ENCODE measurements at regions not wholly inside any gene's neighbourhood (a gene's known extent, or its start where the extent isn't known, plus 50 kb on each side); places are given as distances from the start of the nearest gene placed in this dataset.

DNA sequence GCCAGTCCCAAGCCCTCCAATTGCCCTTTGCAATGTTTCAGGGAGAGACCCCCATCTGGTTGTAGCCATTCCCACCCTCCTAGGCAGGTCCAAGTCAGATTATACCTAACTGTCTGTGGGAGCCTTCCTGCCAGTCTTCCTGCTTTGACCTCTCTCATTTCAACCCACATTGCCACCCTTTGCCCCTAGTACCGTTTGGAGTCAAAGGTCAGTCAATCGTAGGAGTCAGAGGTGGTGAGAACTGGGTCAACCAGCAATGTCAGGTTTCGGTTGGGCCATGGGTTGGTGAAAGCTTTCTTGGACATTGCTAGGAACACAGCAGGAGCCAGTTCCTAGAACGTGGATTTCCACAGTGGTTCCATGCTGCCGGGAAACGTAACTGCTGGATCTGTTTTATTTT, 269.4 kb upstream of the GHITM start:
- H3K27ac Mint-ChIP-seq = no peak overlapping the region
- no peak for DNase-seq
- no peaks in the 10 kb centered on the region for H3K27me3 Mint-ChIP-seq

DNA sequence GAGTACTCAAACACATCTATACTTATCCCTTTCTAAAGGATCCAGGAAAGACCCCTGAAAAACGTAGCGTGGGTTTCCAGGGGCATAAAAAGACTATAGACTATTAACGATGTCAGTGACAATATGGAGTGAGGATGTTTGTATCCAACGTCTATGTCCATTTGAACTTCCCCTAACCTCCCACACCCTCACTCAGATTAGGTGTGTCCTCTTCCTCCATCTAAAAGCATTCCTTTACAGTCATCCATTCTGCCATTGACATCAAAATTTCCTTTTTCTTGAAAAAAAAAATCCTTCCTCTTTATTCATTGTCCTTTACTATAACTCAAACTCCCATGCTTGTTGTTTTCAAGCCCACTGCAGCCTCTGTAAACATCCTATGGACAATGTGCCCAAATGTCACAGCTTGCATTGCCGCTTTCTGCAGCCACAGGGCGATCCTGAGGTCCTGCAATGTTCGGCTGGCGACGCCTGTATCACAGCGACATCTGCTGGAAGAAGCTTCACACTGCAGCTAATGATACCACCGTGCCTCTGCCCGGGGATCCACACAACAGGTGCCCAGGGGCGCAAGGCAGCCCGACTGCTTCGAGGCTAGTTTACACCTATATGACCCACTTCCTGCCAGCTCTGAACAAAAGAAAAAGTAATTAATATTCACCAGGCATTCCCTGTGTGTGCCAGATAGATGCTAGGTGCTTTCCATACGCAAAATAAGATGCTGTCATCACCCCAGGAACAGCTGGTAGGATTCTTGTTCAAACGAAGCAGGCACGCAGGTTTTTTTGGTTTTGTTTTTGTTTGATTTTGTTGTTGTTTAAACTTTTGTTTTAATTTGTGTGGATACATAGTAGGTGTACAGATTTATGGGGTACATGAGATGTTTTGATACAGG, 267.9 kb upstream of the GHITM start:
- no peaks in the 10 kb centered on the region for H3K36me3 Mint-ChIP-seq (ENCODE audit: low read depth)
- no peaks in the 10 kb centered on the region for H3K4me1 Mint-ChIP-seq (ENCODE audit: low read depth)
- no peaks in the 10 kb centered on the region for H3K9me3 Mint-ChIP-seq
- H3K27me3 Mint-ChIP-seq = no peaks in the 10 kb centered on the region
- DNase-seq = peak; percentile 60
- H3K27ac Mint-ChIP-seq = no peak overlapping the region
- no peak overlapping the region for H3K4me3 Mint-ChIP-seq

More for the DNA sequence above, 269.4 kb upstream of the GHITM start:
- H3K36me3 Mint-ChIP-seq (ENCODE audit: low read depth) = no peaks in the 10 kb centered on the region
- no peaks in the 10 kb centered on the region for H3K4me1 Mint-ChIP-seq (ENCODE audit: low read depth)
- H3K9me3 Mint-ChIP-seq = no peaks in the 10 kb centered on the region
- H3K4me3 Mint-ChIP-seq = no peak overlapping the region

DNA sequence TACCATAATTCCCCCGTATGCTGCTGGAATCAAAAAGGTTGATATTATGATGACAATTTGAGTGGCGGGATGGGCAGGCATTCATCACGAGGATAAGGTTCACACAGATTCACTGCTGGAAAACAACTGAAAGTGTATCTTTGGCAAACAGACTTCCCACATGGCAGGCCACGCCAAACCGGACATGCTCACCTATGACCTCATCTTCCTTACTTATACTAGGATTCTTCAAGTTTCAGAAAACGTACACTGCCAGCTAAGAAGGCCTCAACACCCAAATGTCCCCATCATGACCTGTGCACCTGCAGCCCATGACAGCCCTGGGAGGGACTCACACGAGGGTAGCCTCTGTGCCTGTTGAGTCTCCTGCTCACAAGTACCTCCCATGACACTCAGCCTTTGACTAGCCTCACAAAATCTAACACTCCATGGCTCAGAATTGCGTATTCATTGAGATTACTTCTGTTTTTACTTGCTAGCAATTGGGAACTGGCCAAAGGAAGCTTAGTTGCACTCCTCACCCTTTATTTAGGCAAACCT, 259.0 kb upstream of the GHITM start:
- Mint-ChIP-seq H3K9me3 (no peaks in the 10 kb centered on the region), H3K4me3 (no peak overlapping the region), H3K27ac (no peak overlapping the region), H3K27me3 (no peaks in the 10 kb centered on the region), H3K4me1 (ENCODE audit: low read depth) (no peaks in the 10 kb centered on the region), H3K36me3 (ENCODE audit: low read depth) (no peaks in the 10 kb centered on the region)
- DNase-seq = no peak

DNA sequence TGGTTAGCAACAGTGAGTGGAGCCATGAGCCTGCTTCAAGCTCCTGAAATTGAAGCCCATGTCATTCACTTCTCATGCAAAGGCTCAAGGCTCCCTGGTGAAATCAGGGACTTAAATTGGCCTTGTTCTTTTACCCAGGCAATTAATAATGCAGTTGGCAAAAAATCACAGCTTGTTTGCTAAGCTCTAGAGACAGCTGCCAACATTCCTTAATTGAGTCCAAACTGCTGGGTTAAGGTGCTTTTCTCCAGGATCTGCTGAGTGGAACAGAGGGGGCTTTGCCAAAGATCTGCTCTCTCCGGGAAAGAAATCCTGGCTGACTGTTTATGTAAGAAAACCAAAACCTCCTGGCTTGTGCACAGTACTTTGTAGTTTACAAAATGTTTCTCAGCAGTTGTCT, 257.6 kb upstream of the GHITM start:
- H3K27me3 Mint-ChIP-seq = no peaks in the 10 kb centered on the region
- no peaks in the 10 kb centered on the region for H3K4me1 Mint-ChIP-seq (ENCODE audit: low read depth)
- no peaks in the 10 kb centered on the region for H3K36me3 Mint-ChIP-seq (ENCODE audit: low read depth)
- H3K4me3 Mint-ChIP-seq = no peak overlapping the region
- no peaks in the 10 kb centered on the region for H3K9me3 Mint-ChIP-seq
- H3K27ac Mint-ChIP-seq = no peak overlapping the region
- DNase-seq = no peak

GRCh38 chr10:83886871-83887270, 252.4 kb upstream of the GHITM start:
- Mint-ChIP-seq H3K27ac (no peak overlapping the region), H3K36me3 (ENCODE audit: low read depth) (no peaks in the 10 kb centered on the region), H3K27me3 (peaks cover 8% of the 10 kb centered on the region), H3K4me1 (ENCODE audit: low read depth) (no peaks in the 10 kb centered on the region), H3K4me3 (no peak overlapping the region), H3K9me3 (no peaks in the 10 kb centered on the region)
- DNase-seq = no peak

GRCh38 chr10:83892737-83893136, 246.6 kb upstream of the GHITM start:
- DNase-seq = no peak
- Mint-ChIP-seq H3K4me3 (no peak overlapping the region), H3K9me3 (no peaks in the 10 kb centered on the region), H3K27me3 (peaks cover 9% of the 10 kb centered on the region), H3K4me1 (ENCODE audit: low read depth) (no peaks in the 10 kb centered on the region), H3K27ac (no peak overlapping the region), H3K36me3 (ENCODE audit: low read depth) (no peaks in the 10 kb centered on the region)

DNA sequence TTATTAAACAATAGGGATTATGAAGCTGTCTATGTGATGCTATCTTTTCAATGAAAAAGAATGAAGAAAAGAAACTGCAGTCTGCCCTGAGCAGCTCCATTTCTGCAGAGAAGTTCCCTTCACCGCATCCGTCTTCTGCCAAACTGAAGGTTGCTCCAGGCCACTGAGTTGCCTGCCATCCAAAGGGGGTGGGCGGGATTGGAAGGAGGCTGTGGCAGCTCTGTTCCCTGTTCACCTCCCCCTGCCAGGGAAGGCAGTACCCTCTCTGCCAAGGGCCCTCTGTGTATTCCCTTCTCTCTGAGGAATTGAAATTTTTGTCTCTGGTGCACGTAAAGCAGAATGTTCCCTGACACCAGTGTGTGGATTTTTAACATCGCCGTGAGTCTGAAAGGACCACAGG, 243.1 kb upstream of the GHITM start:
- Mint-ChIP-seq H3K27ac (no peak overlapping the region), H3K4me1 (ENCODE audit: low read depth) (no peaks in the 10 kb centered on the region), H3K9me3 (no peaks in the 10 kb centered on the region), H3K27me3 (peaks cover 5% of the 10 kb centered on the region), H3K4me3 (no peak overlapping the region), H3K36me3 (ENCODE audit: low read depth) (no peaks in the 10 kb centered on the region)
- DNase-seq = no peak

- no peaks in the 10 kb centered on the region for H3K36me3 Mint-ChIP-seq (ENCODE audit: low read depth)
- H3K27me3 Mint-ChIP-seq = peaks cover 5% of the 10 kb centered on the region
- no peak overlapping the region for H3K4me3 Mint-ChIP-seq
- DNase-seq = no peak
- H3K27ac Mint-ChIP-seq = no peak overlapping the region
- H3K9me3 Mint-ChIP-seq = no peaks in the 10 kb centered on the region
- H3K4me1 Mint-ChIP-seq (ENCODE audit: low read depth) = no peaks in the 10 kb centered on the region
These were observed 241.7 kb upstream of the GHITM start for GRCh38 chr10:83897626-83898025.

GRCh38 chr10:83908506-83908905, 230.8 kb upstream of the GHITM start:
- Mint-ChIP-seq H3K27me3 (no peaks in the 10 kb centered on the region), H3K36me3 (ENCODE audit: low read depth) (no peaks in the 10 kb centered on the region), H3K4me3 (no peak overlapping the region), H3K9me3 (no peaks in the 10 kb centered on the region), H3K27ac (no peak overlapping the region), H3K4me1 (ENCODE audit: low read depth) (no peaks in the 10 kb centered on the region)
- no peak for DNase-seq

DNA sequence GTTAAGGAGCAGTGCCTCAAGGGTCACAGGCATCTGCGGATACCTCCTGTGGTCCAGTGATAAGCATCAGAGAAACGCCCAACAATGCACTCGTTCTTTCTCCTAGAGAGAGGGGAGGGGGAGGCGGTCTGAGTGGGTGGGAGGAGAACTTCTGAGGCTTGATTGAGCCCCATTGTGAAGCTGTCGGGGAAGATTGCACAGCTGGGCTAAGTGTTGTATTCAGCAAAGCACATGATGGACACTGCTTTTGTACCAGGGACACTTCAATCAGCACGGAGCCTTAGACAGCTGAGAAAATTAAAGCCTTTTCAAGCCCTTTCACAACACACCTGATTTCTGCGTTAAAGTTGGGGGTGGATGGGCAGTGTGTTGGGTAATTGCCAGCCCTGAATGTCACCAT, 230.3 kb upstream of the GHITM start:
- Mint-ChIP-seq H3K27me3 (no peaks in the 10 kb centered on the region), H3K9me3 (no peaks in the 10 kb centered on the region), H3K4me3 (no peak overlapping the region), H3K27ac (no peak overlapping the region), H3K4me1 (ENCODE audit: low read depth) (no peaks in the 10 kb centered on the region), H3K36me3 (ENCODE audit: low read depth) (no peaks in the 10 kb centered on the region)
- DNase-seq = no peak

DNA sequence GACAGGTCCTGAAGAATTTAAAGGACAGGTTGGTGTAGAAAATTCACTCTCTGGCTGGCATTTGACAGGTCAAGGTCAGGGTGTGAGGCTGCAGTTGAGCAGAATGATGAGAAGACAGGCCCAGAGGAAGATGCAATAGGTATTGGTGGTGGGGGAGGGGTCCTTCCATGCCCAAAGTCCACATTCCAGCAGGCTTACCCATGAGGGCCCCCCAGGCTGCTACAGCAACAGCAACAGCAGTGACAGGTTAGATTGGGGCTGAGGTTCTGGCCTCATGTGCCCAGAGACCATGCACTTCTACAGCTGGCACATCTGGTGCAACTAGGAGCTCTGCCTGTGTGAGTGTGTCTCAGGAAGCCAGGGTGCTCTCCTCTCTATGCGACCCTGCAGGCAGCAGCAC, 223.5 kb upstream of the GHITM start:
- H3K9me3 Mint-ChIP-seq = no peaks in the 10 kb centered on the region

DNA sequence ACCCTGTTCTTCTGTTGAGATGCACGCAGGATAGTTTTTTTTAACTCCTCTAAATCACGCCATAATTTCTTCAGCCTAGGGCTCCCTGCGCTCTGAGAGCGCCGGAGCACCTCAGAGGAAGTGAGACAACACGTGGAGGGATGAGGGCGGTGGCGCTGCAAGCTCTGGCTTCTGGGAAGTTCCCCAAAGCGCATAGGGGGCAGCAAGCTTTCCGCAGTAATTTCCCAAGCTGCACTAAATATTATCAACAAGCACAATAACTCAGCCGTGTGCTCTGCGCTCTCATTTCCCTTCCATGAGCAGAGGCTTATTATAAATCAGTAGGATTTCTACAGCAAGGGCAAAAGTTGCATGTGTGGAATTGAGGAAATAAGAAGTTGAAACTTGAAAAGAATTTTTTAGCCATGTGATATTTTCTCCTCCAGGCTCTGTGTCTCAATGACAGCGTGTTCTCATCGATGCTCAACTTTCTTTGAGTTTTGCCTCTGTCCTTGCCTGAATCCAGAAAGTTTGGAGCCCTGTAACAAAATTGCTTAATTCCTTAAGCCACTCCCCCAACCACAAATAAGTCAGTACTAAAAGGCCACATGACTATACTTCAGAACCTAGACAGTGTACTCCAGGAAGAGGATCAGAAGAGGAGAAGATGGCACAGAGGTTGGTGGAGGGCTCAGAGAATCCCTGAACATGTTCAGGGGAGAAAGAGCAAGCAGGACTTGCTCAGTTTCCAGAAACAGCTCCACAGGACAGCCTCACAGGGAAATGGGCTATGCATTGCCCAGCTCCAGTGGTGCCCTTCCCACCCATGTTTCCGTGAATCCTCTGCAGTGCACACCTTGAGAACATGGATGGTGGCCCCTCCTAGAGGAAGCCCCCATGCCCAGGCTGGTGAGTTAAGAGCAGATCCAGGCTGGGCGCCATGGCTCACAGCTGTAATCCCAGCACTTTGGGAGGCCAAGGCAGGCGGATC, 221.5 kb upstream of the GHITM start:
- Mint-ChIP-seq H3K27me3 (peaks cover 2% of the 10 kb centered on the region), H3K4me3 (no peak overlapping the region), H3K4me1 (ENCODE audit: low read depth) (no peaks in the 10 kb centered on the region), H3K9me3 (no peaks in the 10 kb centered on the region), H3K27ac (no peak overlapping the region), H3K36me3 (ENCODE audit: low read depth) (no peaks in the 10 kb centered on the region)
- DNase-seq = no peak

More for the DNA sequence above, 223.5 kb upstream of the GHITM start:
- Mint-ChIP-seq H3K4me3 (no peak overlapping the region), H3K4me1 (ENCODE audit: low read depth) (no peaks in the 10 kb centered on the region), H3K27ac (no peak overlapping the region), H3K27me3 (no peaks in the 10 kb centered on the region), H3K36me3 (ENCODE audit: low read depth) (no peaks in the 10 kb centered on the region)
- no peak for DNase-seq

- Mint-ChIP-seq H3K27me3 (peaks cover 4% of the 10 kb centered on the region), H3K27ac (no peak overlapping the region), H3K36me3 (ENCODE audit: low read depth) (no peaks in the 10 kb centered on the region), H3K4me3 (no peak overlapping the region), H3K4me1 (ENCODE audit: low read depth) (no peaks in the 10 kb centered on the region), H3K9me3 (no peaks in the 10 kb centered on the region)
- DNase-seq = no peak
These were observed 220.1 kb upstream of the GHITM start for GRCh38 chr10:83919187-83919586.

DNA sequence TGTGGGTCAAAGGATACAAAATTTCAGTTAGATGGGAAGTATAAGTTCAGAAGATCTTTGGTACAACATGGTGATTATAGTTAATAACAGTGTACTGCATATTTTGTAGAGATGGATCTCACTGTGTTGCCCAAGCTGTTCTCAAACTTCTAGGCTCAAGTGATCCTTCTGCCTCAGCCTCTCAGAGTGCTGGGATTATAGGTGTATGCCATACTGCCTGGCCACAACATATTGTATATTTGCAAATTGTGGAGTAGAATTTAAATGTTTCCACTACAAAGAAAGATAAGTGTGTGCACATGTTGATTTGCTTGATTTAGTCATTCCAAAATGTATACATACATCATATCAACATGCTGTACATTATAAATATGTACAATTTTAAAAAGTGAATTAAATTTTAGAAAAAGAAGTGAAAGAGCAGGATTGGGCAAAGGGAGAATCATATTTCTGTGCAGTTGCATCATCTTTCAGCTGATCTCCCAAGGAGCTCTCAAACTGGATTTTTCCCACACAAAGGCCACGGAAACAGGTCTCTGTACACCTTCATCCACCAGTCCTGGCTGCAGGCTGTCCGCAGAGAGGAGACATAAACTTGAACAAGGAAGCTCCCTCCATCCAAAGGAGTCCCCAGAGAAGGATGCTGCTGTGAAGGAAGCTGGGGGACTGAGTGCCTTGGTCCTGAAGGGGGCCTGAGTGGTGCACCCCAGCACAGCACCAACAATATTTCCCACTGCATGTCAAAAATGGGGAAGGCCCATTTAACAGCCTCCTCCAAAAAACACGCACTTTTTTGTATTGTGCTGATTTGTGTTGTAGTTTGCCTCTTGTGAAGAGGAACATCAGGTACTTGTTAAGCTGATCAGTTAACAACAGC, 217.1 kb upstream of the GHITM start:
- Mint-ChIP-seq H3K36me3 (ENCODE audit: low read depth) (no peaks in the 10 kb centered on the region), H3K27me3 (peaks cover 7% of the 10 kb centered on the region), H3K9me3 (no peaks in the 10 kb centered on the region), H3K4me1 (ENCODE audit: low read depth) (no peaks in the 10 kb centered on the region), H3K4me3 (no peak overlapping the region), H3K27ac (no peak overlapping the region)
- DNase-seq = no peak

Measured in activated T-cell treated with anti-CD3 and anti-CD28 coated beads, Interleukin-2, amount 50 U/mL, for 24 hours (primary cell).